ENCODE measurements at regions not wholly inside any gene's neighbourhood (a gene's known extent, or its start where the extent isn't known, plus 50 kb on each side); places are given as distances from the start of the nearest gene placed in this dataset.

DNA sequence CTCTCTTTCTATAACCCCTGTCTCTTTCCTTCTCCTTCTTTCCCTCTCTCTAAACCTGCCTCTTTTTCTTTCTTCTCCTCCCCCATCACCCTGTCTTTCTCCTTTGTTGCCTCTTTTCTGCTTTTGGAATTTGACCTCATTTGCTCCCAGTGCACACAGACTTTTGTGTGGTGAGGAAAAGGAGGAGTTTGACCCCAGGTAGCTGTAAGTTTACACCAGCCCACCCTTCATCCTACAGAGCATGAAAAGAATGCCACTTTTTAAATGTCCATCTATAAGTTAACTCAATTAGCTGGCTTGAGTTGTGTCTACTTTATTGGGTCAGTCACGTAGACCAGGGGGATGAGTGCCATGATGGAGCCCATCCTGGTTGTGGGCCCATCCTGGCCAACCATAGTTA is 146.8 kb upstream of the SLC38A2 start:
- DNase-seq (no peak), ATAC-seq (ENCODE audit: low FRiP score in 2 of 2) (no peak)
- Histone ChIP-seq H3K36me3 (no peaks in the 10 kb centered on the region), H3K9me3 (no peaks in the 10 kb centered on the region), H3K27ac (peak overlapping the region in 3 of 4 donors; percentile 32 to 69 (median 38)), H3K4me3 (no peak overlapping the region), H3K27me3 (no peaks in the 10 kb centered on the region), H3K4me1 (peaks cover 10 to 25% (median 14%) of the 10 kb centered on the region in 4 donors)
- 100% methylated on average over 1 of the region's 1 CpG for WGBS, 2 donors
- TF ChIP-seq EP300 (IDR thresholded peaks at IDR 0.05): no peak
- TF ChIP-seq, protein P1, sequence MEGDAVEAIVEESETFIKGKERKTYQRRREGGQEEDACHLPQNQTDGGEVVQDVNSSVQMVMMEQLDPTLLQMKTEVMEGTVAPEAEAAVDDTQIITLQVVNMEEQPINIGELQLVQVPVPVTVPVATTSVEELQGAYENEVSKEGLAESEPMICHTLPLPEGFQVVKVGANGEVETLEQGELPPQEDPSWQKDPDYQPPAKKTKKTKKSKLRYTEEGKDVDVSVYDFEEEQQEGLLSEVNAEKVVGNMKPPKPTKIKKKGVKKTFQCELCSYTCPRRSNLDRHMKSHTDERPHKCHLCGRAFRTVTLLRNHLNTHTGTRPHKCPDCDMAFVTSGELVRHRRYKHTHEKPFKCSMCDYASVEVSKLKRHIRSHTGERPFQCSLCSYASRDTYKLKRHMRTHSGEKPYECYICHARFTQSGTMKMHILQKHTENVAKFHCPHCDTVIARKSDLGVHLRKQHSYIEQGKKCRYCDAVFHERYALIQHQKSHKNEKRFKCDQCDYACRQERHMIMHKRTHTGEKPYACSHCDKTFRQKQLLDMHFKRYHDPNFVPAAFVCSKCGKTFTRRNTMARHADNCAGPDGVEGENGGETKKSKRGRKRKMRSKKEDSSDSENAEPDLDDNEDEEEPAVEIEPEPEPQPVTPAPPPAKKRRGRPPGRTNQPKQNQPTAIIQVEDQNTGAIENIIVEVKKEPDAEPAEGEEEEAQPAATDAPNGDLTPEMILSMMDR (IDR thresholded peaks at IDR 0.05): no peak

DNA sequence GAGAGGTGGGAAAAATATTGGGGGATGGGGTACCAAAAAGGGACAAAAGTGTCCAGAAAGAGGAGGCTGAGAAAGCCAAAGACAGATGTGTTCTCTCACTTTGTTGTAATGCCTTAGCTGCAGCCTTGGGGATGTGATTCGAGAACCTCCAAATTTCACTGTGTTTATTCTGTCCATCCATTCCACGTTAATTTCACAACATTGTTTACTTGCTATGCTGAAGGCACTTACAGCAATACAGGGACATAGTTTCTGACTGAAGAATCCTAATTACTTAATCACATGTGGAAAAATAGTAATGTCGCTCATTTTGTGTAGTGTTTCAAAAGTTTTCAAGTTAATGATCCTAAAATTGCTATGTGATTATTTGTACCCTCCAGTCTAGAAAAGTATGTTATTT is 146.2 kb upstream of the SLC38A2 start:
- H3K9me3 ChIP-seq: no peaks in the 10 kb centered on the region

DNA sequence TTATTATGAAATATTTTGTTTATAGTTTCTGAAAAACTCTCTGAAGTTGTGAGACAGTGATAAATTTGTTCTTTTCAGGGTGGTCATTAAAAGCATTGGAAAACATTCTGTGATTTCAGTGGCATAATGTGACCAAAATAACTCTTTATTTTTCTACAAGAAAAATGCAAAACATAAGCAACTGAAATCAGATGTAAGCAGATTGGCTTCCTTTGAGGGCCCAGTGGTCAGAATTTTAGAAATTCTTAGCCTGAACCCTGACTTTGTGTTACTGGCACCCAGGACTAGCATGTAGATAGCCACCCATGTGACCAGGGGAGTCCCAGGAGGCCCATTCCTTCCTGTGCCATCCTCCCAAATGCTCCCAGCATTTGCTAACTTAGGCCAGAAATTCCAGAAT is 145.6 kb upstream of the SLC38A2 start:
- Histone ChIP-seq H3K27me3 (no peaks in the 10 kb centered on the region), H3K4me1 (peaks cover 4 to 12% (median 6%) of the 10 kb centered on the region in 4 donors), H3K36me3 (no peaks in the 10 kb centered on the region), H3K4me3 (no peak overlapping the region), H3K9me3 (no peaks in the 10 kb centered on the region), H3K27ac (peak overlapping the region in 2 of 4 donors; percentile 7 to 37)
- TF ChIP-seq, protein P1 (IDR thresholded peaks at IDR 0.05): no peak
- peak in 1 of 2 donors; percentile 26 for TF ChIP-seq POLR2AphosphoS5 (IDR thresholded peaks at IDR 0.05)
- ATAC-seq (ENCODE audit: low FRiP score in 2 of 2): no peak
- no peak for DNase-seq

More for the DNA sequence above, 146.2 kb upstream of the SLC38A2 start:
- TF ChIP-seq EP300 (IDR thresholded peaks at IDR 0.05) (no peak), POLR2AphosphoS5 (IDR thresholded peaks at IDR 0.05) (no peak), POLR2A (IDR thresholded peaks at IDR 0.05) (no peak)
- TF ChIP-seq, protein P1 (IDR thresholded peaks at IDR 0.05): no peak
- Histone ChIP-seq H3K36me3 (no peaks in the 10 kb centered on the region), H3K4me1 (peaks cover 8 to 18% (median 11%) of the 10 kb centered on the region in 4 donors), H3K27me3 (no peaks in the 10 kb centered on the region), H3K27ac (peak overlapping the region in 2 of 4 donors; percentile 7 to 38), H3K4me3 (no peak overlapping the region)
- 75 to 81% methylated on average over 3 of the region's 3 CpGs for WGBS, 2 donors
- ATAC-seq (ENCODE audit: low FRiP score in 2 of 2): no peak
- DNase-seq: no peak

DNA sequence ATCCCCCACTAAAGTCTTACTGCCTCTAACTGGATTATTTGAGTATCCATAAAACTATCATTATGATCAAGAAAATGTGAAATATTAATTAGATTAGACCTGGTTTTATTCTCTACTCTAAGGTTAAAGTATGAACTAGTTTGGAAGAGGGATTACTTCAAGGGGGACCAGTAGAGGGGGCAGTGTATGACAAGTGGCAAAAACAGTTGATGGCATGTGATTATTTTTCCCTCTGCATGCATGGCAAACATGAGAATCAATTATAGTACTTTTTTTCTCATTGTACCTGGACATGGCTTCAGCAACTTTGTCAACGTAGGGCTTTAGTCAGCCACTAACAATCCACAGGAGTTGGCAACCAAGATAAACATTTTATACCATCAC is 145.0 kb upstream of the SLC38A2 start:
- 80 to 89% methylated on average over 1 of the region's 1 CpG for WGBS, 2 donors
- Histone ChIP-seq H3K27ac (peak overlapping the region in 1 of 4 donors; percentile 7), H3K4me3 (no peak overlapping the region), H3K27me3 (no peaks in the 10 kb centered on the region), H3K4me1 (peaks cover 4 to 12% (median 4%) of the 10 kb centered on the region in 4 donors), H3K9me3 (no peaks in the 10 kb centered on the region), H3K36me3 (no peaks in the 10 kb centered on the region)
- DNase-seq (no peak), ATAC-seq (ENCODE audit: low FRiP score in 2 of 2) (no peak)
- TF ChIP-seq EP300 (IDR thresholded peaks at IDR 0.05) (no peak), POLR2AphosphoS5 (IDR thresholded peaks at IDR 0.05) (no peak), POLR2A (IDR thresholded peaks at IDR 0.05) (no peak)
- TF ChIP-seq, protein P1 (IDR thresholded peaks at IDR 0.05): no peak

DNA sequence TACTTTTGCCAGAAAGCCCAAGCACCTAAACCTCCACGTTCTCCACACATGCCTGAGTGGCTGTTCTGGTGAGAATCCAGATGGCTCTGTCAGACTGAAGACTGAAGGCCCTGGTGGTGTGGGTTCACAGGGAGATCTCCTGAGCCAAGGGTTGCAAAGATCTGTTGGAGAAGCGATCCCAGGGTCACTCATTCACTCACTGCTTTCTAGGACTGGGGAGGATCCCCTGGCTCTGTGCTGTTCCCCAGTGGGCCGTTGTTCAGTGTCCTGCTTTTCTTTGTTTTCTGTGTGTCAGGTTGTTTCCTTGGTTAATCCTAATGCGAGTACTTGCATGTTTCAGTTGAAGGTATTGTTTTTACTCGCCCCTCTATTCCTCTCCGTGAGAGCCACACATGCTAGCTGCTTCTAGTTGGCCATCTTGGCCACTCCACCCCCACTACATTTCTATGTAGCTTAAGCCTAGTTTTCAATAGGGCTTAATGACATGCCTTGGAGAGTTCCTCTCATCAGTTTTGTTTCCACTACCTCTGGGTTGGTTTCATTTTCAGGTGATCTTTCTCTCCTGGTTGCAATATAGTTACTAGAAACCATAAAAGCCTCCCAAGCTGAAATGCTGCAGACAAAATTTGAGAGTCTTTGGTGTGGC is 144.5 kb upstream of the SLC38A2 start:
- Histone ChIP-seq H3K36me3 (no peaks in the 10 kb centered on the region), H3K27ac (peak overlapping the region in 1 of 4 donors; percentile 7), H3K27me3 (no peaks in the 10 kb centered on the region), H3K4me3 (no peak overlapping the region), H3K4me1 (peaks cover 4 to 12% (median 4%) of the 10 kb centered on the region in 4 donors), H3K9me3 (no peaks in the 10 kb centered on the region)
- DNase-seq (no peak), ATAC-seq (ENCODE audit: low FRiP score in 2 of 2) (no peak)
- TF ChIP-seq POLR2A (IDR thresholded peaks at IDR 0.05) (no peak), POLR2AphosphoS5 (IDR thresholded peaks at IDR 0.05) (no peak), EP300 (IDR thresholded peaks at IDR 0.05) (no peak)
- TF ChIP-seq, protein P1 (IDR thresholded peaks at IDR 0.05): no peak
- 88 to 93% methylated on average over 4 to 6 of the region's 6 CpGs for WGBS, 2 donors

Data from upper lobe of left lung (tissue), 6 donors.